GM12878 (cell line): ENCODE measurements at regions not wholly inside any gene's neighbourhood (a gene's known extent, or its start where the extent isn't known, plus 50 kb on each side); places are given as distances from the start of the nearest gene placed in this dataset.

Source experiments
- ATAC-seq: fragments of 200-7000 bp; cut with Tn5 transposase; 3 replicates; pipeline ENCODE4 v1.9.1; 2020; ENCODE audit warnings: mild to moderate bottlenecking, moderate library complexity
- BruUV-seq: library from RNA; stranded (reverse); fragments of 400-500 nt; replicated peaks from 2 replicates; lab custom pipeline; 2021; lab: Mats Ljungman, UMichigan
- CTCF ChIA-PET: fragments of 300-600 bp; sonication (Branson Sonifier 250); formaldehyde crosslinking; extraction: SDS; loops from one replicate; lab custom pipeline; 2021; ENCODE audit warnings: inconsistent platforms; lab: Yijun Ruan, JAX
- POLR2A ChIA-PET: fragments of 350-600 bp; formaldehyde crosslinking; extraction: SDS; loops from one replicate; lab custom pipeline; 2021; ENCODE audit warnings: inconsistent platforms; lab: Charles Lee
- RAD21 ChIA-PET: fragments of 300-600 bp; sonication (Branson Sonifier 250); formaldehyde crosslinking; loops from one replicate; lab custom pipeline; 2023; ENCODE audit warnings: antibody characterized with exemption; ENCODE audit not compliant: unreplicated experiment; lab: Charles Lee
- SMC1A ChIA-PET: fragments of 300-600 bp; sonication (Branson Sonifier 250); formaldehyde crosslinking; loops from one replicate; lab custom pipeline; 2023; ENCODE audit not compliant: unreplicated experiment, uncharacterized antibody; lab: Charles Lee
- DNase-seq: peaks from one replicate; pipeline ENCODE4 v3.0.0-alpha.2; 2011; ENCODE audit warnings: low read depth, low spot score
- FAIRE-seq: peaks from 3 replicates; lab custom pipeline; 2011; peaks lifted over from hg19 to GRCh38; lab: Jason Lieb, UNC
- H2AFZ ChIP-seq: 2 replicates; pipeline ENCODE4 v1.6.0; 2011; ENCODE audit warnings: low read depth, low read length, control low read depth; ENCODE audit not compliant: control insufficient read depth
- H3K27ac ChIP-seq: 2 replicates; pipeline ENCODE4 v1.5.1; 2011; ENCODE audit warnings: control low read depth; ENCODE audit not compliant: control insufficient read depth, insufficient read depth
- H3K27me3 ChIP-seq, 2 experiments: replicated peaks in 1 of 2; 2 replicates each; pipeline versions ENCODE4 v1.6.0 to v1.6.1; 2011; ENCODE audit warnings: low read length in 1 of 2; ENCODE audit not compliant: control insufficient read depth in 2 of 2, insufficient read depth in 2 of 2
- H3K36me3 ChIP-seq, 2 experiments: 2 replicates each; pipeline ENCODE4 v1.5.1; 2011; ENCODE audit warnings: low read length in 1 of 2; ENCODE audit not compliant: control insufficient read depth in 2 of 2, insufficient read depth in 2 of 2
- H3K4me1 ChIP-seq: 2 replicates; pipeline ENCODE4 v1.6.1; 2011; ENCODE audit warnings: mild to moderate bottlenecking, low read length, moderate library complexity, mixed read lengths; ENCODE audit not compliant: control insufficient read depth, insufficient read depth
- H3K4me2 ChIP-seq: 2 replicates; pipeline ENCODE4 v1.6.0; 2011; ENCODE audit warnings: control low read depth; ENCODE audit not compliant: control insufficient read depth, insufficient read depth
- H3K4me3 ChIP-seq: fragments of 200-600 bp; sonication (generic); 2 replicates; pipeline ENCODE4 v1.5.1; 2016
- H3K79me2 ChIP-seq: 2 replicates; pipeline ENCODE4 v1.6.0; 2011; ENCODE audit warnings: low read length; ENCODE audit not compliant: control insufficient read depth, insufficient read depth
- H3K9ac ChIP-seq: 2 replicates; pipeline ENCODE4 v1.8.0; 2011; ENCODE audit warnings: low read length, control low read depth, mixed read lengths; ENCODE audit not compliant: control insufficient read depth, insufficient read depth
- H3K9me3 ChIP-seq: replicated peaks from 3 replicates; pipeline ENCODE4 v1.5.1; 2011; ENCODE audit warnings: mild to moderate bottlenecking, low read length; ENCODE audit not compliant: control insufficient read depth, insufficient read depth
- H4K20me1 ChIP-seq: 2 replicates; pipeline ENCODE4 v1.6.0; 2011; ENCODE audit not compliant: control insufficient read depth, insufficient read depth
- CHD1 ChIP-seq: IDR thresholded peaks from 2 replicates; pipeline ENCODE4 v1.6.1; 2012; ENCODE audit warnings: low read depth, low read length, improper control_type of control experiment
- EZH2 ChIP-seq: IDR thresholded peaks from 2 replicates; pipeline ENCODE4 v1.6.1; 2012; ENCODE audit warnings: low read depth, mild to moderate bottlenecking, control low read depth, inconsistent platforms, low read length, borderline replicate concordance; ENCODE audit not compliant: control insufficient read depth
- NR2C2 ChIP-seq: IDR thresholded peaks from 2 replicates; pipeline ENCODE4 v1.6.1; 2011; ENCODE audit warnings: borderline replicate concordance, low read depth; ENCODE audit not compliant: control insufficient read depth, insufficient read length
- RELB ChIP-seq: fragments of 450-650 bp; IDR thresholded peaks from 2 replicates; pipeline ENCODE4 v1.6.1; 2017; ENCODE audit warnings: low read depth, mild to moderate bottlenecking, moderate library complexity
- USF1 ChIP-seq: IDR thresholded peaks from 2 replicates; pipeline ENCODE4 v1.6.1; 2011; ENCODE audit warnings: borderline replicate concordance, low read depth, mild to moderate bottlenecking, moderate library complexity, mixed read lengths, low read length; ENCODE audit not compliant: insufficient read depth; ENCODE audit errors: extremely low read length
- WGBS: methylation state at CpG from one replicate; pipeline ENCODE4 v1.1.6; 2016; ENCODE audit warnings: low lambda C conversion rate; ENCODE audit not compliant: insufficient replicate concordance, insufficient coverage; ENCODE audit errors: missing lambda C conversion rate; 5-methylcytosine and 5-hydroxymethylcytosine counted together
- in situ Hi-C: fragments of 300-500 bp; cut with MboI; formaldehyde crosslinking; loops from 9 replicates; pipeline ENCODE4 v1.14.3; 2018; ENCODE audit warnings: mixed read lengths
- intact Hi-C: fragments of 100-400 bp; cut with micrococcal nuclease; formaldehyde crosslinking; loops from one replicate; pipeline ENCODE4 v1.14.2; 2022; ENCODE audit not compliant: unreplicated experiment
- TF ChIP-seq, protein P1 (sequence below): fragments of 450-650 bp; conservative IDR thresholded peaks from 2 replicates; pipeline ENCODE4 v1.6.1; 2017; ENCODE audit warnings: mild to moderate bottlenecking, moderate library complexity

DNA sequence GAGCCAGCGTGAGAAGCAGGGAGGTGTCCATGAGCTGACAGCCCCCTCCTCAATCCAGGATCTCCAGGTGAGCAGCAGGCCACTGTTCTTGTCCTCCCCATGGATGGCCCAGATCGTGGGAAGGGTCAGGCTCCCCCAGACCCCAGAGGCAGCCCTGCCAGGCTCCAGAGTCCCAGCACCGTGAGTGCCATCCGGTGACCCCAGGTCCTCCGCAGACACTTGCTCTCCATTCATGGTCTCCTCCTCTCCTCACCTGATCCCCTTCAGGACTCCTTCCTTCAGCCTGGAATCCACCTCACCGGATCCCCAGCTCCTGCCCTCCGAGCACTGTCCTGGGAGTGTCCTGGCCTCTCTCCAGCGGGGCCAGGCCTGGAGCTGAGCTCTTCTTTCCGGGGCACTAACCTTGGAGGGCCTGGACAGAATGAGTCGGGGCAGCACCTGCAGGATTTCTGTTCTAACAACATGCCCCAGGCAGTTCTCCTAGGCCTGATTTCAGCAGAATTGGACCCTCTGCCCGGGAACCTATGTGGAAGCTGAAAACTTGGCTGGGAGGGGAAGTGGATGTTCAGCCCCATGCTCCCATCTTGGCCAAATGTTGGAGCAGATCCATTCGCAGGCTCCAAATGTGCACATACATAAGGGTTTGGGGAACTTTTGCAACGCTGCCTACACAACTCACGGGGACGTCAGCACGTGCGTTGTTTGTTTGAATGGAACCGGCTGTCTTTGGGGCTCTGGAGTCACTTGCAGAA, 341.6 kb upstream of the SFSWAP start (continued):
- TF ChIP-seq RELB = no peak
- TF ChIP-seq EZH2 = no peak

GRCh38 chr12:131370321-131370720, 340.6 kb upstream of the SFSWAP start:
- Histone ChIP-seq H3K36me3 (no peaks in the 10 kb centered on the region), H2AFZ (no peak overlapping the region), H3K27ac (no peak overlapping the region), H3K9ac (no peak overlapping the region), H3K79me2 (no peaks in the 10 kb centered on the region), H3K27me3 (no peaks in the 10 kb centered on the region), H4K20me1 (no peaks in the 10 kb centered on the region), H3K4me1 (no peaks in the 10 kb centered on the region), H3K4me3 (no peak overlapping the region), H3K4me2 (no peak overlapping the region), H3K9me3 (no peaks in the 10 kb centered on the region)
- ChIA-PET POLR2A (no interaction called here), SMC1A (no interaction called here), RAD21 (no interaction called here), CTCF (no interaction called here)
- DNase-seq (no peak), FAIRE-seq (no peak), ATAC-seq (no peak)
- WGBS = 48% methylated on average over 8 of the region's 8 CpGs
- in situ Hi-C loops (no loop called here), intact Hi-C loops (no loop called here)
- no peak for TF ChIP-seq USF1
- TF ChIP-seq, protein P1, sequence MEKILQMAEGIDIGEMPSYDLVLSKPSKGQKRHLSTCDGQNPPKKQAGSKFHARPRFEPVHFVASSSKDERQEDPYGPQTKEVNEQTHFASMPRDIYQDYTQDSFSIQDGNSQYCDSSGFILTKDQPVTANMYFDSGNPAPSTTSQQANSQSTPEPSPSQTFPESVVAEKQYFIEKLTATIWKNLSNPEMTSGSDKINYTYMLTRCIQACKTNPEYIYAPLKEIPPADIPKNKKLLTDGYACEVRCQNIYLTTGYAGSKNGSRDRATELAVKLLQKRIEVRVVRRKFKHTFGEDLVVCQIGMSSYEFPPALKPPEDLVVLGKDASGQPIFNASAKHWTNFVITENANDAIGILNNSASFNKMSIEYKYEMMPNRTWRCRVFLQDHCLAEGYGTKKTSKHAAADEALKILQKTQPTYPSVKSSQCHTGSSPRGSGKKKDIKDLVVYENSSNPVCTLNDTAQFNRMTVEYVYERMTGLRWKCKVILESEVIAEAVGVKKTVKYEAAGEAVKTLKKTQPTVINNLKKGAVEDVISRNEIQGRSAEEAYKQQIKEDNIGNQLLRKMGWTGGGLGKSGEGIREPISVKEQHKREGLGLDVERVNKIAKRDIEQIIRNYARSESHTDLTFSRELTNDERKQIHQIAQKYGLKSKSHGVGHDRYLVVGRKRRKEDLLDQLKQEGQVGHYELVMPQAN = no peak
- TF ChIP-seq NR2C2 = no peak
- TF ChIP-seq CHD1 = no peak
- no TSS peak for BruUV-seq
